Osteocyte (in vitro differentiated cells): ENCODE measurements at regions not wholly inside any gene's neighbourhood (a gene's known extent, or its start where the extent isn't known, plus 50 kb on each side); places are given as distances from the start of the nearest gene placed in this dataset.
A peak's percentile ranks its signal among the peaks of the same experiment; 100 is the strongest.
"Not testable (repeated sequence)": the region's sequence is repeated elsewhere in the genome, so short reads cannot be mapped to it uniquely, and the experiment has no call there.

ENCODE experiments used
- DNase-seq: peaks from one replicate; pipeline ENCODE4 v3.0.0; 2021; ENCODE audit warnings: mixed read lengths; ENCODE audit not compliant: unreplicated experiment; ENCODE audit errors: extremely low spot score
- H3K27ac Mint-ChIP-seq: one replicate; pipeline ENCODE4 v1.8.0; 2021; ENCODE audit warnings: mild to moderate bottlenecking, mixed read lengths; ENCODE audit not compliant: unreplicated experiment
- H3K27me3 Mint-ChIP-seq: one replicate; pipeline ENCODE4 v1.8.0; 2021; ENCODE audit warnings: mixed read lengths; ENCODE audit not compliant: unreplicated experiment
- H3K36me3 Mint-ChIP-seq: one replicate; pipeline ENCODE4 v1.8.0; 2021; ENCODE audit warnings: mixed read lengths; ENCODE audit not compliant: unreplicated experiment
- H3K4me1 Mint-ChIP-seq: one replicate; pipeline ENCODE4 v1.8.0; 2021; ENCODE audit warnings: mixed read lengths; ENCODE audit not compliant: unreplicated experiment
- H3K4me3 Mint-ChIP-seq: one replicate; pipeline ENCODE4 v1.8.0; 2021; ENCODE audit warnings: mild to moderate bottlenecking, moderate library complexity, mixed read lengths; ENCODE audit not compliant: unreplicated experiment
- H3K9me3 Mint-ChIP-seq: one replicate; pipeline ENCODE4 v1.8.0; 2021; ENCODE audit warnings: mixed read lengths; ENCODE audit not compliant: unreplicated experiment

- not testable (repeated sequence) for H3K4me3 Mint-ChIP-seq, DNase-seq, H3K27me3 Mint-ChIP-seq, H3K27ac Mint-ChIP-seq, H3K4me1 Mint-ChIP-seq, H3K9me3 Mint-ChIP-seq
- peaks cover 17% of the 10 kb centered on the region for H3K36me3 Mint-ChIP-seq
These were observed 51.5 kb upstream of the MUC20 start for GRCh38 chr3:195669310-195669709.

- H3K36me3 Mint-ChIP-seq: peaks cover 16% of the 10 kb centered on the region
- not testable (repeated sequence) for H3K9me3 Mint-ChIP-seq, H3K27ac Mint-ChIP-seq, H3K4me1 Mint-ChIP-seq, DNase-seq, H3K4me3 Mint-ChIP-seq, H3K27me3 Mint-ChIP-seq
These were observed 52.5 kb upstream of the MUC20 start for GRCh38 chr3:195668131-195668766.

GRCh38 chr3:195665311-195665710 is 55.5 kb upstream of the MUC20 start:
- H3K4me1 Mint-ChIP-seq, DNase-seq, H3K27me3 Mint-ChIP-seq, H3K27ac Mint-ChIP-seq, H3K4me3 Mint-ChIP-seq, H3K9me3 Mint-ChIP-seq: not testable (repeated sequence)
- H3K36me3 Mint-ChIP-seq: peaks cover 10% of the 10 kb centered on the region

GRCh38 chr3:195664131-195664530 is 56.6 kb upstream of the MUC20 start:
- not testable (repeated sequence) for H3K36me3 Mint-ChIP-seq, H3K4me1 Mint-ChIP-seq

GRCh38 chr3:195659136-195659533 is 61.6 kb upstream of the MUC20 start:
- H3K27me3 Mint-ChIP-seq: not testable (repeated sequence)

More at GRCh38 chr3:195664131-195664530, 56.6 kb upstream of the MUC20 start:
- not testable (repeated sequence) for H3K9me3 Mint-ChIP-seq, DNase-seq, H3K4me3 Mint-ChIP-seq, H3K27ac Mint-ChIP-seq, H3K27me3 Mint-ChIP-seq

GRCh38 chr3:195658381-195659135 is 62.2 kb upstream of the MUC20 start:
- not testable (repeated sequence) for H3K9me3 Mint-ChIP-seq, H3K4me1 Mint-ChIP-seq, DNase-seq, H3K27me3 Mint-ChIP-seq, H3K36me3 Mint-ChIP-seq, H3K27ac Mint-ChIP-seq
- H3K4me3 Mint-ChIP-seq: peak overlapping the region; percentile 52

More at GRCh38 chr3:195659136-195659533, 61.6 kb upstream of the MUC20 start:
- not testable (repeated sequence) for H3K9me3 Mint-ChIP-seq, DNase-seq, H3K27ac Mint-ChIP-seq, H3K36me3 Mint-ChIP-seq, H3K4me1 Mint-ChIP-seq
- H3K4me3 Mint-ChIP-seq: peak overlapping the region; percentile 52

- peak; percentile 98 for DNase-seq
- H3K4me1 Mint-ChIP-seq, H3K36me3 Mint-ChIP-seq, H3K27me3 Mint-ChIP-seq, H3K9me3 Mint-ChIP-seq: not testable (repeated sequence)
- peak overlapping the region; percentile 79 for H3K4me3 Mint-ChIP-seq
- H3K27ac Mint-ChIP-seq: peak overlapping the region; percentile 82
These were observed 63.1 kb upstream of the MUC20 start for GRCh38 chr3:195657475-195658372.

GRCh38 chr3:195656091-195656490 is 64.7 kb upstream of the MUC20 start:
- H3K36me3 Mint-ChIP-seq, H3K9me3 Mint-ChIP-seq, H3K27me3 Mint-ChIP-seq, H3K4me3 Mint-ChIP-seq, H3K4me1 Mint-ChIP-seq, DNase-seq, H3K27ac Mint-ChIP-seq: not testable (repeated sequence)

GRCh38 chr3:195654746-195655145 is 66.0 kb upstream of the MUC20 start:
- H3K27ac Mint-ChIP-seq, H3K27me3 Mint-ChIP-seq, H3K4me1 Mint-ChIP-seq, H3K9me3 Mint-ChIP-seq, H3K4me3 Mint-ChIP-seq, DNase-seq, H3K36me3 Mint-ChIP-seq: not testable (repeated sequence)

- H3K4me3 Mint-ChIP-seq, H3K27me3 Mint-ChIP-seq, DNase-seq, H3K27ac Mint-ChIP-seq, H3K9me3 Mint-ChIP-seq, H3K4me1 Mint-ChIP-seq, H3K36me3 Mint-ChIP-seq: not testable (repeated sequence)
These were observed 66.6 kb upstream of the MUC20 start for GRCh38 chr3:195654138-195654537.
